HG03066 (cell line): ENCODE measurements at regions not wholly inside any gene's neighbourhood (a gene's known extent, or its start where the extent isn't known, plus 50 kb on each side); places are given as distances from the start of the nearest gene placed in this dataset.
"Not testable (repeated sequence)": the region's sequence is repeated elsewhere in the genome, so short reads cannot be mapped to it uniquely, and the experiment has no call there.

Source experiments
- ATAC-seq: cut with Tn5 transposase; IDR thresholded peaks from one replicate; pipeline ENCODE4 v1.9.1; 2021; ENCODE audit warnings: low read depth; ENCODE audit not compliant: unreplicated experiment

GRCh38 chr14:43640718-43641267 is 866.3 kb downstream of the FSCB start:
- ATAC-seq = no peak

DNA sequence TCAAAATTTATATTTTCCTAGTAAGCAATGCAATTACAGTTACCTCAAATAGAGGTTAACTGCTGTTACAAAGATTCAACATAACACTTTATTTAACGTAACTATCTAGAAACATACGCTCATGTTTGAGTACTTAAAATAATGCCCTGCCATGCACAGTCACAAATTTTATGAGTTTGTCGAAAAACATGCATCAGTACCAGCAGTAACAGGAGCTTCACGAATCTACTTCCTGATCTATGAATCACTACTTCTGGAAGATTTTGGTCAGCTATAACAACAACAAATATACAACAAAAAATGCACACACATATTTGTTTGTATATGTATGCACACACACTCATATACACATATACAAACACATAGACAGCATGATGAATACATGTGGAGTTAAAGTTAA is 881.8 kb downstream of the FSCB start:
- no peak for ATAC-seq

DNA sequence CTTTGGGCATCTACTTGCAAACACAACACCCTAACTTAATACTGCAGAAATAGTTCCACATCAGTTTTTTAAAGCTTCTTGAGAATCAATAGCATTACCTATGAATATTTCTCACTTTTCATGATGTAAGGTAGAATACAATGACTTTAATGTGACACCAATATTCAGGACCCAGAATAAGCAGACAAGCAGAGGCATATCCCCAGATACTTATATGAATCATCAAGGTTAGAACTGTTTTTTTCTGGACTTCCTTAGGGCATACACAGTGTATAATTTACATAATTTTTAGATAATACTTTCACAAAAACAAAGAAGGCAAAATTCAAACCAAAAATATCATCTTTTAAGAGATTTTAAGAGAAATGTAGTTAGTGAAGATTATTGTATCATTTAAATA is 885.8 kb downstream of the FSCB start:
- ATAC-seq = no peak

DNA sequence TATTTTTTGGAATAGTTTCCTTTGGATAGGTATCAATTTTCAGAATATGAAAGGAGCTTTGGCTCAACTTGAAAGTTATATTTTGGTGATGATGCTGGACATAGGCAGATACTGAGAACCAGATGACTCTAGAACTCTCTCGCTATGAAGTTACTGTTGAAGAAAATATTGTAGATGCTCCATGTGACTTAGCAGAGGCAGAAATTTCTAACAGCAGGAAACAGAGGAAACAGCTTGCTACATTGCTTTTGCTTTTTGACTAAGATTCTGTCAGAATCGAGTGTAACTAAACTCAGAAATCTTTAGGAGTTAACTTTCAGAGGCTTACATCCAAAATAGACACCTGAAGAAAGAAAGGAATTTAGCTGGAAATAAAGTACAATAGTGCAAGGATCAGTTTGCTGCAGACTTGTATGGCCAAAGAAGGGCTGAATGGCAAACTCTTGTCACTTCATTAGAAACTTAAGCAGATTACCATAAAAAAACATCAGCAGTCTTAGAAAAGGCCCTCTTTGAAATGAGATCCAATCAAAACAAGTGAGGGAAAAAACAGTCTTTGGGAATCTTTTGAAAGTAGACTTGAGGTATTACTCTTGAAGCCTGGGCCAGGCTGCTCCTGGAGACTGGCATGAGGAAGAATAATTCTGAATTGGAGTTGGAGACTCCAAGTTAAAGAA is 911.8 kb downstream of the FSCB start:
- ATAC-seq = no peak

DNA sequence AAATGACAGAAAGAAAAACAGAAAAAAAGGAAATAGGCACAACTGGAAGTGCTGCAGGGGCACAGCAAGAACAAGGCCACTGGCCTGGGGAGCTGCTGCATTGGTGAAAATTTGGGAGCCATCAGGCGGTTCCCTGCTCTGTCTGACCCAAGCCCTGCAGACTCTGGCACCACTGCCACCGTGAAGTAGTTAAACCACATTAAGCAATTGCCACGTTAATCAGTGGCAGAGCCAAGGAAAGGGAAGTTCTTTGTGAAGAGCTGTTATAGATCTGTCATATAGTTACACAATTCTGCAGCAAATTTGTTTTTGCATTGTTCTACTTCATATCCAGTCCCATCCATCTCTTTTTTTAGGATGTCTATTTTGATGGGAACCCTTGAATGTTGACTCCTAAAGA is 915.3 kb downstream of the FSCB start:
- ATAC-seq = no peak

- ATAC-seq = no peak
Measured at GRCh38 chr14:43587183-43587582, 919.9 kb downstream of the FSCB start.

- ATAC-seq = no peak
Measured at GRCh38 chr14:43579671-43580070, 927.4 kb downstream of the FSCB start.

- ATAC-seq = no peak
Measured at GRCh38 chr14:43568022-43568421, 939.1 kb downstream of the FSCB start.

DNA sequence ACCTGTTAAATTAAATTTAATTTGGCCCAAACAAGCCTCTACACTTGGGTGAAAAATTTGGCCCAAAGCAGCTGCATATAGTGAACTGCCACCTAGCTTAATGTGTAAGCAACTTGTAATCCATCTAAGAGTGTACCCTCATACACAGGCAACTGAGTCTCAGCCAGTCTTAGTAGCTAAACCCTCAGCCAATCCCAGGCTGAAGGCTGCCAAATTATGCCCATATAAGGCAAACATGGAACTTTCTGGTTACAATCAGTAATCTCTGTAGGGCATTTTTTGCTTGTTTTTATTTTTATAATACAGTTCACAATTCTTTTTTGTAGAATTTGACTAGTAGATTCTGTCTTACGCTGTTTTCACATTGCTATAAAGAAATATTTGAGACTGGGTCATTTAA is 958.7 kb downstream of the FSCB start:
- ATAC-seq = no peak

DNA sequence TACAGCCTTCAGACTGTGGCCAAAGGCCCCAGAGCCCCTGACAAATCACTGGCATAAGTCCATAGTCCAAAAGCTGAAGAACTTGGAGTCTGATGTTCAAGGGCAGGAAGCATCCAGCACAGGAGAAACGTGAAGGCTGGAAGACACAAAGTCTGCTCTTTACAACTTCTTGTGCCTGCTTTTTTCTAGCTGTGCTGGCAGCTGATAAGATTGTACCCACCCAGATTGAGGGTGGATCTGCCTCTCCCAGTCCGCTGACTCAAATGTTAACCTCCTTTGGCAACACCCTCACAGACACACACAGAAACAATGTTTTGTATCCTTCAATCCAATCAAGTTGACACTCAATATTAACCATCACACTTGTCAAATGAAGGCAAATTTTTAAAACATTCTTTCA is 959.5 kb downstream of the FSCB start:
- ATAC-seq = not testable (repeated sequence)

DNA sequence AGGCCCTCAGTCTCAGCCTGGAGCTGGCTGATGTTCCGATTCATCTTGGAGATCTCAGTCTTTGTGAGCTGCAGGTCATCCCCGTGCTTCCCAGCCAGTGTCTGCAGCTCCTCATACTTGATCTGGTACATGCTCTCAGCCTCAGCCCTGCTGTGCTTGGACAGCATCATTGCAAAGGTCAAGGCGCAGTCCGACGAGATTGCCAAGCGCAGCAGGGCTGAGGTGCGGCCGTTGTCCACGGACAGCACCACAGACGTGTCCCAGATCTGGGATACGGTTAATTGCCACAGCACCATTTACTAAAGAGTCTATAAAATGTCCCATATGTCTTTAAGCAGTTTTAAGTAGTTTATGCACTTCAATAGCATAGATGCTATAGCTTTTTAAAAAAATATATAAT is 965.7 kb downstream of the FSCB start:
- ATAC-seq = no peak

DNA sequence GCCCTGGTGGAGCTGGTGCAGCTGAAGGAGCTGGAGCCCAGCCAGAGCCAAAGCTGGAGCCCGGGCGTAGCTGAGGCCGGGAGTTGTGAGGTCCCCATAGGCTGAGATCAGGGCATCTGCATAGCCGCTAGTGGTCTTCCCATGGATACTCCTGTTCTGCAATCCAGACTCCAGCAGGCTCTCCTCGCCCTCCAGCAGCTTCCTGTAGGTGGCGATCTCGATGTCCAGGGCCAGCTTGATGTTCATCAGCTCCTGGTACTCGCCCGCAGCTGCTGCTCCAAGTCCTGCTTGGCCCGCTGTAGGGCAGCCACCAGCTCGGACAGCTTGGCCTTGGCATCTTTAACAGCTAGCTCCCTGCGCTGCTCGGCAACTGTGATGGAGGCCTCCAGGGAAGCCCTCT is 966.1 kb downstream of the FSCB start:
- no peak for ATAC-seq

DNA sequence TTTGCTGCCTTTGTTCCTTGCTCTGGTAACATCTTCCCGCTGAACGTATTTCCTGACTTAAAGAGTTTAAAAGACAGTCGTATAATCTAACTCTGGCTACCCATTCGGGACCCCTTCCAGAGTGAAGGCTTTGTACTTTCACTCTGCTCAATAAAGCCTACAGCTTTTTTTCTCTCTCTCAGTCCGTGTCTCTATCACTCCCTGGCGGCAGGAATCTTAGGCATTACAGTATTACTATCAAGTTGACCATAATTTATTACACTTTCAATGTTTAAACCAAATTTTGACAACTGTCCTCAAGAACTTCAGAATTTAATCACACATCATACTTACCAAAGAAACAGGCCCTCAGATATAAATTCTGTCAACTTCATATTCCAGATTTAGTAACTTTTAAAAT is 967.9 kb downstream of the FSCB start:
- no peak for ATAC-seq

GRCh38 chr14:43535231-43535838 is 971.7 kb downstream of the FSCB start:
- no peak for ATAC-seq

- no peak for ATAC-seq
Measured at GRCh38 chr14:43532825-43533416, 974.2 kb downstream of the FSCB start.

DNA sequence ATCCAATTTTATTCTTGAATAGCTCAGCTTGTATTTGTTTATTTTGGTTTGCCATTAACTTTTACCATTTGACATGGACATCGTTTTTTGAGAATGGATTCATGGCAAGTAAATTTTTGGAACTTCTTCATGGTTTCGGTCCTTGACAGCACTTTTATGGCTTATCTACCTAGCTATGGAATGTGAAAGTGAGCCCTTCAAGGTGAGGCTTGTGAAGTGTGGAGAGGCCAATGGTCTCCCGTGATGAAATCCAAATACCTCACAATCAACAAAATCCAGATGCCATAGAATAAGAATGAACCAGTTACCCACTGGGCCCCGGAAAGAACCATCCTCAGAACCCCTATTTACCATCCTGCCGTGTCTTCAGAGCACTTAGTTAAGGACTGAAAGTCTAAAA is 978.8 kb downstream of the FSCB start:
- ATAC-seq = no peak

- ATAC-seq = no peak
Measured at GRCh38 chr14:43525658-43526057, 981.4 kb downstream of the FSCB start.

DNA sequence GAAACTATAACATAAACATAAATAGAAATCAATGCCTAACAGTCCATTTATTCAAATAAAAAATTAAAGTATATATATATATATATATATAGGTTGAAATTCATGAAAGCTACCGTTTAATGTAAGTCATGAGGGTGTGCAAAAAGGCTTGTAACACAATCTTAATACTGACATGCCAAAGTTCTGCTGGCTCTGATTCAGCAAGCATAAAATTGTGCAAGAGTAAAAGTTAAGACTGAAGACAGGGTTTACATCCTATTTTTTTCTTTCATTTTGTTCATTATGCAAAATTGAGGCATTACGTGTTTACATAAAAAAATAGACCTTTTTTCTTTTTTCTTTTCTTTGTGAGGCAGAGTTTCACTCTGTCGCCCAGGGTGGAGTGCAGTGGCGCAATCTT is 984.2 kb downstream of the FSCB start:
- no peak for ATAC-seq

GRCh38 chr14:43522191-43522590 is 984.9 kb downstream of the FSCB start:
- ATAC-seq = no peak

- ATAC-seq = no peak
Measured at GRCh38 chr14:43503508-43503907, 1003.6 kb downstream of the FSCB start.

DNA sequence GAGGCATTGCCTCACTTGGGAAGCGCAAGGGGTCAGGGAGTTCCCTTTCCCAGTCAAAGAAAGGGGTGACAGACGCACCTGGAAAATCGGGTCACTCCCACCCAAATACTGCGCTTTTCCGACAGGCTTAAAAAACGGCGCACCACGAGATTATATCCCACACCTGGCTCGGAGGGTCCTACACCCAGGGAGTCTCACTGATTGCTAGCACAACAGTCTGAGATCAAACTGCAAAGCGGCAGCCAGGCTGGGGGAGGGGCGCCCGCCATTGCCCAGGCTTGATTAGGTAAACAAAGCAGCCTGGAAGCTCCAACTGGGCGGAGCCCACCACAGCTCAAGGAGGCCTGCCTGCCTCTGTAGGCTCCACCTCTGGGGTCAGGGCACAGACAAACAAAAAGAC is 1014.7 kb downstream of the FSCB start:
- ATAC-seq = not testable (repeated sequence)

- no peak for ATAC-seq
Measured at GRCh38 chr14:43483415-43483814, 1023.7 kb downstream of the FSCB start.
